A673 (cell line): ENCODE measurements at regions not wholly inside any gene's neighbourhood (a gene's known extent, or its start where the extent isn't known, plus 50 kb on each side); places are given as distances from the start of the nearest gene placed in this dataset.
"Not testable (repeated sequence)": the region's sequence is repeated elsewhere in the genome, so short reads cannot be mapped to it uniquely, and the experiment has no call there.

ENCODE experiments used
- CTCF ChIP-seq: fragments of 300-800, 200-600 bp; sonication (generic); conservative IDR thresholded peaks from 2 replicates; pipeline ENCODE4 v1.5.1; 2017; ENCODE audit warnings: low read depth, mild to moderate bottlenecking, antibody characterized with exemption, low read length, moderate library complexity, mixed read lengths
- EZH2 ChIP-seq: fragments of 200-600 bp; sonication (generic); IDR thresholded peaks from 2 replicates; pipeline ENCODE4 v1.6.1; 2017; ENCODE audit warnings: borderline replicate concordance, low read depth, mild to moderate bottlenecking, mixed read lengths, antibody characterized with exemption, low read length; ENCODE audit not compliant: poor library complexity, severe bottlenecking

GRCh38 chrX:89839723-89840122 lies 82.0 kb upstream of the TGIF2LX start:
- not testable (repeated sequence) for TF ChIP-seq EZH2, CTCF
